HepG2 (cell line): ENCODE measurements at regions not wholly inside any gene's neighbourhood (a gene's known extent, or its start where the extent isn't known, plus 50 kb on each side); places are given as distances from the start of the nearest gene placed in this dataset.
"Not testable (repeated sequence)": the region's sequence is repeated elsewhere in the genome, so short reads cannot be mapped to it uniquely, and the experiment has no call there.

Experiments used
- ATAC-seq: fragments of 200-7000 bp; cut with Tn5 transposase; 3 replicates; pipeline ENCODE4 v1.9.1; 2020; ENCODE audit warnings: mild to moderate bottlenecking, moderate library complexity
- BruUV-seq: library from RNA; stranded (reverse); fragments of 400-500 nt; replicated peaks from 2 replicates; lab custom pipeline; 2021; lab: Mats Ljungman, UMichigan
- CTCF ChIA-PET: fragments of 300-600 bp; formaldehyde crosslinking; extraction: SDS; loops from one replicate; lab custom pipeline; 2021; ENCODE audit warnings: low total read pairs, inconsistent platforms, low intra/inter-chr PET ratio; lab: Yijun Ruan, JAX
- POLR2A ChIA-PET: fragments of 350-600 bp; sonication (Branson Sonifier 250); formaldehyde crosslinking; loops from one replicate; lab custom pipeline; 2020; ENCODE audit warnings: antibody characterized with exemption, inconsistent platforms; lab: Yijun Ruan, JAX
- DNase-seq: peaks from one replicate; pipeline ENCODE4 v3.0.0-alpha.2; 2015; ENCODE audit warnings: low spot score
- FAIRE-seq: peaks from 3 replicates; lab custom pipeline; 2011; peaks lifted over from hg19 to GRCh38; lab: Jason Lieb, UNC
- H2AFZ ChIP-seq: one replicate; pipeline ENCODE4 v1.6.1; 2011; ENCODE audit warnings: low read length, inconsistent platforms
- H3K27ac ChIP-seq: fragments of 300-600 bp; 3 replicates; pipeline ENCODE4 v1.8.0; 2011; ENCODE audit warnings: mixed run types, mild to moderate bottlenecking, mixed read lengths, low read length, inconsistent platforms; ENCODE audit not compliant: insufficient read depth; ENCODE audit errors: extremely low read length
- H3K27me3 ChIP-seq, 2 experiments: fragments of 200-600 bp in 1 of 2; 2 replicates in 1 of 2; 3 replicates in 1 of 2; pipeline versions ENCODE4 v1.6.0 to v1.8.0; 2011; ENCODE audit warnings: low read length in 2 of 2, mild to moderate bottlenecking in 2 of 2, moderate library complexity in 2 of 2, inconsistent platforms in 1 of 2; ENCODE audit not compliant: insufficient read depth in 2 of 2, control insufficient read depth in 1 of 2
- H3K36me3 ChIP-seq, 2 experiments: fragments of 200-600 bp in 1 of 2; replicated peaks in 1 of 2; 2 replicates in 1 of 2; 3 replicates in 1 of 2; pipeline versions ENCODE4 v1.5.1 to v1.8.0; 2011; ENCODE audit warnings: low read length in 2 of 2, inconsistent platforms in 1 of 2; ENCODE audit not compliant: insufficient read depth in 2 of 2, control insufficient read depth in 1 of 2
- H3K4me1 ChIP-seq: 2 replicates; pipeline ENCODE4 v1.5.1; 2012; ENCODE audit warnings: low read length, inconsistent platforms; ENCODE audit not compliant: insufficient read depth
- H3K4me2 ChIP-seq: 2 replicates; pipeline ENCODE4 v1.6.0; 2011; ENCODE audit warnings: low read depth, low read length, inconsistent platforms
- H3K4me3 ChIP-seq, 3 experiments: fragments of 200-600 bp in 1 of 3; sonication (generic), shearing (Covaris generic) in 1 of 3; replicated peaks in 1 of 3; 2 replicates each; pipeline ENCODE4 v1.5.1; 2011 to 2016; ENCODE audit warnings: low read length in 3 of 3, inconsistent platforms in 2 of 3, low read depth in 2 of 3, mild to moderate bottlenecking in 2 of 3, control low read depth in 1 of 3, mixed read lengths in 1 of 3; ENCODE audit not compliant: insufficient read depth in 1 of 3
- H3K79me2 ChIP-seq: one replicate; pipeline ENCODE4 v1.6.1; 2011; ENCODE audit warnings: low read length, inconsistent platforms; ENCODE audit not compliant: insufficient read depth
- H3K9ac ChIP-seq: 2 replicates; pipeline ENCODE4 v1.6.0; 2011; ENCODE audit warnings: mild to moderate bottlenecking, low read depth, low read length, inconsistent platforms; ENCODE audit not compliant: insufficient read depth
- H3K9me3 ChIP-seq: 2 replicates; pipeline ENCODE4 v1.5.1; 2012; ENCODE audit warnings: mild to moderate bottlenecking, low read length
- H4K20me1 ChIP-seq: 2 replicates; pipeline ENCODE4 v1.6.0; 2011; ENCODE audit warnings: inconsistent platforms, mild to moderate bottlenecking, low read length, moderate library complexity; ENCODE audit not compliant: insufficient read depth
- AKAP8 ChIP-seq: sonication (generic); formaldehyde crosslinking; IDR thresholded peaks from 2 replicates; pipeline ENCODE4 v1.5.1; 2020; ENCODE audit warnings: mild to moderate bottlenecking, missing genetic modification reagents
- ARNT ChIP-seq: fragments of 450-650 bp; IDR thresholded peaks from 2 replicates; pipeline ENCODE4 v1.6.1; 2017
- ATRX ChIP-seq: sonication (generic); formaldehyde crosslinking; IDR thresholded peaks from 2 replicates; pipeline ENCODE4 v1.4.0; 2020; ENCODE audit warnings: missing genetic modification reagents, borderline replicate concordance
- HNRNPUL1 ChIP-seq: fragments of 200-400 bp; formaldehyde crosslinking; IDR thresholded peaks from 2 replicates; pipeline ENCODE4 v1.6.1; 2017; ENCODE audit warnings: low read depth, mild to moderate bottlenecking, low read length, moderate library complexity
- HOXA9 ChIP-seq: sonication (generic); formaldehyde crosslinking; IDR thresholded peaks from 2 replicates; pipeline ENCODE4 v1.8.1; 2022; ENCODE audit warnings: missing genetic modification reagents, mild to moderate bottlenecking, moderate library complexity, borderline replicate concordance
- JUNB ChIP-seq: sonication (generic); formaldehyde crosslinking; IDR thresholded peaks from 2 replicates; pipeline ENCODE4 v1.8.0; 2022; ENCODE audit warnings: missing genetic modification reagents, mild to moderate bottlenecking, borderline replicate concordance
- KAT8 ChIP-seq: IDR thresholded peaks from 2 replicates; pipeline ENCODE4 v1.6.1; 2016; ENCODE audit warnings: missing genetic modification reagents, missing compliant biosample characterization
- KDM2A ChIP-seq: sonication (generic); formaldehyde crosslinking; IDR thresholded peaks from 2 replicates; pipeline ENCODE4 v1.4.0; 2020; ENCODE audit warnings: low read depth, missing genetic modification reagents, borderline replicate concordance
- KLF12 ChIP-seq: sonication (generic); formaldehyde crosslinking; IDR thresholded peaks from 2 replicates; pipeline ENCODE4 v1.4.0; 2020; ENCODE audit warnings: missing genetic modification reagents, borderline replicate concordance
- MIXL1 ChIP-seq: IDR thresholded peaks from 2 replicates; pipeline ENCODE4 v1.6.1; 2016
- NAIF1 ChIP-seq: sonication (generic); formaldehyde crosslinking; IDR thresholded peaks from 2 replicates; pipeline ENCODE4 v1.5.0; 2020; ENCODE audit warnings: mild to moderate bottlenecking, missing genetic modification reagents, borderline replicate concordance
- NCOA2 ChIP-seq: sonication (generic); formaldehyde crosslinking; IDR thresholded peaks from 2 replicates; pipeline ENCODE4 v1.8.0; 2022; ENCODE audit warnings: inconsistent platforms
- PAF1 ChIP-seq: IDR thresholded peaks from 2 replicates; pipeline ENCODE4 v1.6.1; 2016; ENCODE audit warnings: missing genetic modification reagents, missing compliant biosample characterization
- TARDBP ChIP-seq: sonication (generic); formaldehyde crosslinking; IDR thresholded peaks from 2 replicates; pipeline ENCODE4 v1.8.0; 2022; ENCODE audit warnings: mild to moderate bottlenecking, missing genetic modification reagents
- ZNF605 ChIP-seq: sonication (generic); formaldehyde crosslinking; IDR thresholded peaks from 2 replicates; pipeline ENCODE4 v1.8.0; 2022; ENCODE audit warnings: mild to moderate bottlenecking, missing genetic modification reagents
- ZNF660 ChIP-seq: sonication (generic); formaldehyde crosslinking; IDR thresholded peaks from 2 replicates; pipeline ENCODE4 v1.5.1; 2020; ENCODE audit warnings: mild to moderate bottlenecking, low read depth, missing genetic modification reagents, borderline replicate concordance
- ZNF670 ChIP-seq: sonication (generic); formaldehyde crosslinking; IDR thresholded peaks from 2 replicates; pipeline ENCODE4 v1.8.0; 2022; ENCODE audit warnings: mild to moderate bottlenecking, missing genetic modification reagents, borderline replicate concordance
- ZNF724P ChIP-seq: sonication (generic); formaldehyde crosslinking; IDR thresholded peaks from 2 replicates; pipeline ENCODE4 v1.8.0; 2022; ENCODE audit warnings: missing genetic modification reagents, borderline replicate concordance
- WGBS: methylation state at CpG from one replicate; pipeline ENCODE4 v1.1.6; 2017; ENCODE audit warnings: low lambda C conversion rate; 5-methylcytosine and 5-hydroxymethylcytosine counted together
- in situ Hi-C: cut with HindIII; loops from 2 replicates; pipeline ENCODE4 v1.10.0; 2017; ENCODE audit warnings: low pct_unique_long_range_greater_than_20kb; ENCODE audit not compliant: extremely low pct_ligation_motif_present
- intact Hi-C: fragments of 100-400 bp; cut with micrococcal nuclease; formaldehyde crosslinking; loops from one replicate; pipeline ENCODE4 v1.10.0; 2022; ENCODE audit not compliant: unreplicated experiment
- TF ChIP-seq, protein P1 (sequence below): sonication (generic); formaldehyde crosslinking; IDR thresholded peaks from 2 replicates; pipeline ENCODE4 v1.4.0; 2020; ENCODE audit warnings: mild to moderate bottlenecking, missing genetic modification reagents

GRCh38 chr4:134501973-134502643 lies 300.5 kb upstream of the PABPC4L start:
- no TSS peak for BruUV-seq

GRCh38 chr4:134501488-134501887 lies 299.9 kb upstream of the PABPC4L start:
- H3K4me2 ChIP-seq, H3K79me2 ChIP-seq, H3K4me3 ChIP-seq, H3K27me3 ChIP-seq, H3K36me3 ChIP-seq, H4K20me1 ChIP-seq, POLR2A ChIA-PET, H3K4me1 ChIP-seq, BruUV-seq, H3K9ac ChIP-seq, in situ Hi-C loops, CTCF ChIA-PET, H2AFZ ChIP-seq, FAIRE-seq, intact Hi-C loops, H3K27ac ChIP-seq, ATAC-seq, H3K9me3 ChIP-seq, DNase-seq: not testable (repeated sequence)
- WGBS = 11% methylated on average over 7 of the region's 11 CpGs

More at GRCh38 chr4:134501973-134502643, 300.5 kb upstream of the PABPC4L start:
- ChIA-PET POLR2A (no interaction called here), CTCF (no interaction called here)
- no peak for FAIRE-seq
- DNase-seq = no peak
- Histone ChIP-seq H2AFZ (no peak overlapping the region), H4K20me1 (no peaks in the 10 kb centered on the region), H3K4me2 (no peak overlapping the region), H3K4me1 (no peaks in the 10 kb centered on the region), H3K36me3 (no peaks in the 10 kb centered on the region), H3K4me3 (no peak overlapping the region), H3K9ac (no peak overlapping the region), H3K9me3 (no peaks in the 10 kb centered on the region), H3K27ac (no peak overlapping the region), H3K79me2 (no peaks in the 10 kb centered on the region), H3K27me3 (no peaks in the 10 kb centered on the region)
- TF ChIP-seq TARDBP (CRISPR knock-in tag) = no peak
- TF ChIP-seq ZNF605 (CRISPR knock-in tag) = no peak
- TF ChIP-seq NAIF1 = no peak
- TF ChIP-seq KDM2A = no peak
- TF ChIP-seq PAF1 = no peak
- no peak for TF ChIP-seq JUNB (CRISPR knock-in tag)
- no peak for TF ChIP-seq ATRX (CRISPR knock-in tag)
- TF ChIP-seq HOXA9 (CRISPR knock-in tag) = no peak
- TF ChIP-seq, protein P1, sequence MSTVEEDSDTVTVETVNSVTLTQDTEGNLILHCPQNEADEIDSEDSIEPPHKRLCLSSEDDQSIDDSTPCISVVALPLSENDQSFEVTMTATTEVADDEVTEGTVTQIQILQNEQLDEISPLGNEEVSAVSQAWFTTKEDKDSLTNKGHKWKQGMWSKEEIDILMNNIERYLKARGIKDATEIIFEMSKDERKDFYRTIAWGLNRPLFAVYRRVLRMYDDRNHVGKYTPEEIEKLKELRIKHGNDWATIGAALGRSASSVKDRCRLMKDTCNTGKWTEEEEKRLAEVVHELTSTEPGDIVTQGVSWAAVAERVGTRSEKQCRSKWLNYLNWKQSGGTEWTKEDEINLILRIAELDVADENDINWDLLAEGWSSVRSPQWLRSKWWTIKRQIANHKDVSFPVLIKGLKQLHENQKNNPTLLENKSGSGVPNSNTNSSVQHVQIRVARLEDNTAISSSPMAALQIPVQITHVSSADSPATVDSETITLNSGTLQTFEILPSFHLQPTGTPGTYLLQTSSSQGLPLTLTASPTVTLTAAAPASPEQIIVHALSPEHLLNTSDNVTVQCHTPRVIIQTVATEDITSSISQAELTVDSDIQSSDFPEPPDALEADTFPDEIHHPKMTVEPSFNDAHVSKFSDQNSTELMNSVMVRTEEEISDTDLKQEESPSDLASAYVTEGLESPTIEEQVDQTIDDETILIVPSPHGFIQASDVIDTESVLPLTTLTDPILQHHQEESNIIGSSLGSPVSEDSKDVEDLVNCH (CRISPR knock-in tag) = no peak
- no peak for TF ChIP-seq NCOA2
- no peak for TF ChIP-seq AKAP8 (CRISPR knock-in tag)
- TF ChIP-seq KAT8 (CRISPR knock-in tag) = no peak
- TF ChIP-seq MIXL1 (CRISPR knock-in tag) = no peak
- no peak for TF ChIP-seq ARNT
- TF ChIP-seq ZNF660 (CRISPR knock-in tag) = no peak
- TF ChIP-seq ZNF724P (CRISPR knock-in tag) = no peak
- TF ChIP-seq KLF12 = no peak
- TF ChIP-seq HNRNPUL1 = no peak
- no peak for TF ChIP-seq ZNF670 (CRISPR knock-in tag)
- ATAC-seq = no peak
- intact Hi-C loops = no loop called here
- WGBS = 53% methylated on average over 16 of the region's 16 CpGs
- in situ Hi-C loops = no loop called here
